SJSA1 (cell line): ENCODE measurements at regions not wholly inside any gene's neighbourhood (a gene's known extent, or its start where the extent isn't known, plus 50 kb on each side); places are given as distances from the start of the nearest gene placed in this dataset.
"Not testable (repeated sequence)": the region's sequence is repeated elsewhere in the genome, so short reads cannot be mapped to it uniquely, and the experiment has no call there.

Source experiments
- DNase-seq, 2 experiments: peaks; one replicate each; pipeline ENCODE4 v3.0.0-alpha.2; 2015 to 2020; ENCODE audit warnings: low spot score in 2 of 2, low read depth in 1 of 2
- H3K27ac ChIP-seq: fragments of 250-450 bp; sonication (Bioruptor Pico); 2 replicates; pipeline ENCODE4 v1.5.1; 2020; ENCODE audit warnings: mild to moderate bottlenecking, moderate library complexity
- H3K27me3 ChIP-seq: fragments of 250-450 bp; sonication (Bioruptor Pico); replicated peaks from 2 replicates; pipeline ENCODE4 v1.5.1; 2020; ENCODE audit warnings: mild to moderate bottlenecking, moderate library complexity
- H3K36me3 ChIP-seq: fragments of 250-450 bp; sonication (Bioruptor Pico); 2 replicates; pipeline ENCODE4 v1.5.1; 2020; ENCODE audit warnings: mild to moderate bottlenecking
- H3K4me1 ChIP-seq: fragments of 250-450 bp; sonication (Bioruptor Pico); replicated peaks from 2 replicates; pipeline ENCODE4 v1.6.1; 2021; ENCODE audit warnings: mild to moderate bottlenecking
- H3K4me3 ChIP-seq: fragments of 250-450 bp; sonication (Bioruptor Pico); 2 replicates; pipeline ENCODE4 v1.5.1; 2020; ENCODE audit warnings: mild to moderate bottlenecking
- H3K9me3 ChIP-seq: fragments of 250-450 bp; sonication (Bioruptor Pico); replicated peaks from 2 replicates; pipeline ENCODE4 v1.5.1; 2020; ENCODE audit warnings: mild to moderate bottlenecking

DNA sequence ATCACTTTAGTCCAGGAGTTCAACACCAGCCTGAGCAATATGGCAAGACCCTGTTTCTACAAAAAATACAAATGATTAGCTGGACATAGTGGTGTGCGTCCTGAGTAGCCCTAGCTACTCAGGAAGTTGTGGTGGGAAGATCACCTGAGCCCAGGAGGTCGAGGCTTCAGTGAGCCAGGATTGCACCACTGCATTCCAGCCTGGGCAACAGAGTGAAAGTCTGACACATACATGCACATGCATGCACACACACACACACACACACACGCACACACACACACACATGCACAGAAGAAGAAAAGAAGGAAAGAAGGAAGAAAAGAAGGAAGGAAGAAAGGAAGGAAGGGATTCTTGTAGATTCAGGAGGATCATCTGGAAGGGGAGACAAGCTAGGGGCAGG, 104.4 kb upstream of the USP25 start:
- Histone ChIP-seq H3K9me3 (no peaks in the 10 kb centered on the region), H3K4me1 (no peaks in the 10 kb centered on the region), H3K36me3 (no peaks in the 10 kb centered on the region), H3K4me3 (no peak overlapping the region), H3K27ac (no peak overlapping the region), H3K27me3 (no peaks in the 10 kb centered on the region)
- no peak for DNase-seq

DNA sequence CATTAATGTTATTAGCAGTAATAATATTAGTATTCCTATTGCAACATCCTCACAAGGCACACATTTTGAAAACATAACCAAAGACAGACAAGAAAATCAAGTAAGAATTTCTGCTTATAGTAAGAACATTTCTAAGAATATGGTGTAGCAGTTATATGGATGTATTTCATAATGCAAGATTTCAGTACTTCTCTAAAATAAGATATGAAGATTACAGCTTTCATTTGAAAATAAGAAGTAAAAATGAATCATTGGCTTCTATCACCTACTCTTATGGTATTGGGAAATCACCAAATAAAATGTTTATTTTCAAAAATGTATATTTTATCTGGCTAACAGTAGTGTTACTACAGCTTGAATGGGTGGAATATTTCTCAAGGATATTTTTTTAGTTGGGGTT, 103.8 kb upstream of the USP25 start:
- H3K4me1 ChIP-seq, result no peaks in the 10 kb centered on the region
- H3K27ac ChIP-seq, result no peak overlapping the region

DNA sequence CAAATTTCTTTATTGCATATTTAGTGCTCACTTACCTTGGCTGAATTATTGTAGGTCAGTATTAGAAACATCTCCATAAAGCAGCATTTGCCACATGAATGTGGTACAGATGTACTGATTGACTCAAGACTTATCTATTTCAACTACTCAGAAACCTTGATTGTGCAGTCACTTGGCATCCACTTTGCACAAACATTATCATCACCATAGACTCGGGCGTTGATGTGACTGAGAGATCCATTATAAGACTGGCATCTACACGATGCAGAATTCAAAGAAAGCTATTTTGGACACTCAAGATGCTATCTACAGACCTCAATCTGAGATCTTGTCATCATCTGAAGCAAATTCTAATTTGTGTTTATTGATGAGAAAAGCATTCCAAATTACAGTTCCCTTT, 102.8 kb upstream of the USP25 start:
- no peaks in the 10 kb centered on the region for H3K36me3 ChIP-seq
- DNase-seq, result no peak
- H3K9me3 ChIP-seq, result no peaks in the 10 kb centered on the region
- H3K27ac ChIP-seq, result no peak overlapping the region
- no peaks in the 10 kb centered on the region for H3K27me3 ChIP-seq
- no peaks in the 10 kb centered on the region for H3K4me1 ChIP-seq
- no peak overlapping the region for H3K4me3 ChIP-seq

More for the DNA sequence above, 103.8 kb upstream of the USP25 start:
- H3K36me3 ChIP-seq, result no peaks in the 10 kb centered on the region
- H3K9me3 ChIP-seq, result no peaks in the 10 kb centered on the region
- DNase-seq, result no peak
- H3K4me3 ChIP-seq, result no peak overlapping the region
- H3K27me3 ChIP-seq, result no peaks in the 10 kb centered on the region

GRCh38 chr21:15627823-15628222, 102.0 kb upstream of the USP25 start:
- DNase-seq, result no peak

GRCh38 chr21:15631342-15631741, 98.4 kb upstream of the USP25 start:
- Histone ChIP-seq H3K27ac (no peak overlapping the region), H3K36me3 (no peaks in the 10 kb centered on the region), H3K9me3 (no peaks in the 10 kb centered on the region), H3K4me1 (no peaks in the 10 kb centered on the region), H3K27me3 (no peaks in the 10 kb centered on the region), H3K4me3 (no peak overlapping the region)
- DNase-seq, result peak in 1 of 2 experiments; percentile 10

More at GRCh38 chr21:15627823-15628222, 102.0 kb upstream of the USP25 start:
- no peaks in the 10 kb centered on the region for H3K4me1 ChIP-seq
- H3K9me3 ChIP-seq, result no peaks in the 10 kb centered on the region
- H3K27me3 ChIP-seq, result no peaks in the 10 kb centered on the region
- no peaks in the 10 kb centered on the region for H3K36me3 ChIP-seq
- no peak overlapping the region for H3K4me3 ChIP-seq
- H3K27ac ChIP-seq, result no peak overlapping the region

- not testable (repeated sequence) for DNase-seq, H3K4me1 ChIP-seq, H3K27ac ChIP-seq, H3K9me3 ChIP-seq, H3K4me3 ChIP-seq, H3K27me3 ChIP-seq, H3K36me3 ChIP-seq
Measured at GRCh38 chr21:15634541-15634940, 95.2 kb upstream of the USP25 start.

DNA sequence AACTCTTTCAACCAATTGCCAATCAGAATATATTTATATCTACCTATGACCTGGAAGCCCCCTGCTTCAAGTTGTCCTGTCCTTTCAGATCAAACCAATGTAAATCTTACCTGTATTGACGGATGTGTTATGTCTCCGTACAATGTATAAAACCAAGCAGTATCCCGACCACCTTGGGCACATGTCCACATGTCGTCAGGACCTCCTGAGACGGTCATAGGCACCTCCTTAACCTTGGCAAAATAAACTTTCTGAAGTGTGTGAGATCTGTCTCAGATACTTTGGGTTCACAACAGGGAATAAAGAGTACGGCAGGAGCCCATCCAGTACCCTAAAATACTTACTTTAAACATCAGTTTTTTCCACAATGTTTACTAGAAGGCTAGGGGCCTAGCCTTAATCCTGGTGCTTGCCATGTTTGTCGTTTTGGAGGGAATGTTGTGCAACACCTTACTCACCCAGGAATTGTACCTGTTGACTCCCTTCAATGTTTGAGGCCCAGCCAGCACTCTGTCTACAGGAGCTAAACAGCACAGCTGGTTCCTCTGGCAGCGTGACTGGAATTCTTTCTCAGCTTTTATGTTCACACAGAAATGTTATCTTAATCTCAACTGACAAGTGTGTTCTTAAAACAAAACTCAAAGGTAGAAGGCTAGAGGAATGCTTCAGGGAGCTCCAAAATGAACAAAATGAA, 90.8 kb upstream of the USP25 start:
- H3K36me3 ChIP-seq, result no peaks in the 10 kb centered on the region
- no peaks in the 10 kb centered on the region for H3K9me3 ChIP-seq
- H3K27ac ChIP-seq, result no peak overlapping the region
- no peaks in the 10 kb centered on the region for H3K27me3 ChIP-seq
- H3K4me3 ChIP-seq, result no peak overlapping the region
- no peak for DNase-seq
- no peaks in the 10 kb centered on the region for H3K4me1 ChIP-seq

- not testable (repeated sequence) for H3K4me3 ChIP-seq, H3K27me3 ChIP-seq, H3K4me1 ChIP-seq, H3K36me3 ChIP-seq, DNase-seq, H3K9me3 ChIP-seq, H3K27ac ChIP-seq
Measured at GRCh38 chr21:15640113-15640512, 89.7 kb upstream of the USP25 start.

DNA sequence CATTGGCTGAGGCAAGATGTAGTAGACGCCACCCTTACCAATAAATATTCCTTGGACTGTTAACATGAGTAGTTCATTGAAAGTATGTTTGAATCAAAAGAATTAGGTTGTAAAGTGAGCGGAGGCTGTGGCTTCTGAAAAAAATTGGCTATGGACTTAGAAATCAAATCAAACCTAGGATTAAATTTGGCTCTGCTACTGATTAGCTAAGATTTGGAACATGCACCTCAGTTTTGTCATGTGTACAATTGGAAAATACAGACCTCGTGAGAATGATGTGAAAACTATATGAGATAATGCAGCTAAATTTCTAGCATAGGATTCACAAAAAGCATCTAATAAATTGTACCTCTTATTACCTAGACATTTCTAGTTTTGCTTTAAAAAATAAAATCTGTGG, 85.3 kb upstream of the USP25 start:
- H3K27me3 ChIP-seq, result no peaks in the 10 kb centered on the region
- H3K9me3 ChIP-seq, result no peaks in the 10 kb centered on the region
- DNase-seq, result no peak
- no peaks in the 10 kb centered on the region for H3K36me3 ChIP-seq
- H3K4me3 ChIP-seq, result no peak overlapping the region
- no peaks in the 10 kb centered on the region for H3K4me1 ChIP-seq
- H3K27ac ChIP-seq, result no peak overlapping the region

DNA sequence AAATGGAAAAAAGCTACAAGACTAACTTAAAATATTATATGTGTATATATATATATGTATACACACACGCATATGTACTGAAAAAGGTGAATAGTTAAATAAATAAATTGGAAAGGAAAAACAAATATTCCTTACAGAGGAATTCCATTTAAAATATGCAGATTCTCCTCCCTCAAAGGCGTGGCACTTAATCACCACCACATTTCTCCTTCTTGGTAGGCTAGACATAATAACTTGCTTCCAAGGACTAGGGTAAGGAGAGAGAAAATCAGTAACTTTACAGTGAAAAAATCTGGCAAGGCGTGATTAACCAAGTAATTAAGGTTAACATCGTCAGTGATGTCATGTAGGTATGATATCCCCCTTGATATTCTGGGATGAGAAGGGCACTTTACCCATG, 84.0 kb upstream of the USP25 start:
- no peak overlapping the region for H3K4me3 ChIP-seq
- no peaks in the 10 kb centered on the region for H3K4me1 ChIP-seq
- no peak overlapping the region for H3K27ac ChIP-seq
- H3K27me3 ChIP-seq, result no peaks in the 10 kb centered on the region
- H3K36me3 ChIP-seq, result no peaks in the 10 kb centered on the region
- H3K9me3 ChIP-seq, result no peaks in the 10 kb centered on the region
- DNase-seq, result no peak

DNA sequence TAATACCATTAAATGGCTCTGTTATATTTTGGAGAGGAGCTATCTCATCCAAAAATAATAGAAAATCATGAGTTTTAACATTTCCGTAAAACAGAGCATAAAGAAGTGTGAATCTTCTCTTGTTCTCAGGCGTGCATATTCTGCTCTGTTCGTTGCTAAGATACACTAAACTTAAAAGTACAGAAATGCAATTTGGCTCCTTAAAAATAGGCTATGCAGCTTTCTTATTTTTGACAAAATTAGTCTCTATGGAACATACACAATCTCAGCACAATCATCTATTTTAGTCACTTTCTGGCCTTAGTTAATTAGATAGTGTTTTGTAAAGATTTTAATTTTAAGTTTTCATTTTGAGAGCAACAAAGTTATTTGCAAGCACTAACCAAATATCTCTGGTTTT, 79.0 kb upstream of the USP25 start:
- Histone ChIP-seq H3K4me1 (no peaks in the 10 kb centered on the region), H3K4me3 (no peak overlapping the region), H3K27ac (no peak overlapping the region), H3K27me3 (no peaks in the 10 kb centered on the region), H3K9me3 (no peaks in the 10 kb centered on the region), H3K36me3 (no peaks in the 10 kb centered on the region)
- no peak for DNase-seq

DNA sequence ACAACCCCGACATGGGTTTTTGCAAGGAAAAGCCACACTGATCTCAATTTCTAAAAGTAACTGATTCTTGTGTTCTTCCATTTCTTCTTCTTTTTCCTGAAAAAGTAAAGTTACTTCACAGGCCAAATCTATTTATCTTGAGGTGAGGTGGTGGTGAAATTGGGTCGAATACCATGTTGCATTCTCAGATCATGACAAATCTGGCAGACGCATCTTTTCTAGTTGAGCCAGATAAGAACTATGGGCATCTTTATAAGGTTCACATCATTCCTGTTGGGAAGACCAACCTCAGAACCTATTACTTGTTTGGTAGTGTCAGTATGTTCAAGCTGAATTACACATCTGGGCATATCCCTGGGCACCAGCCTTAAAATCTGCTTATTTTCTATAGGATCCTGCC, 78.6 kb upstream of the USP25 start:
- no peaks in the 10 kb centered on the region for H3K9me3 ChIP-seq
- no peak overlapping the region for H3K27ac ChIP-seq
- H3K36me3 ChIP-seq, result no peaks in the 10 kb centered on the region
- no peaks in the 10 kb centered on the region for H3K4me1 ChIP-seq
- no peak overlapping the region for H3K4me3 ChIP-seq
- no peak for DNase-seq
- H3K27me3 ChIP-seq, result no peaks in the 10 kb centered on the region

GRCh38 chr21:15653710-15654109, 76.1 kb upstream of the USP25 start:
- no peak overlapping the region for H3K27ac ChIP-seq
- no peaks in the 10 kb centered on the region for H3K36me3 ChIP-seq
- no peaks in the 10 kb centered on the region for H3K9me3 ChIP-seq
- H3K4me3 ChIP-seq, result no peak overlapping the region
- no peak for DNase-seq
- H3K4me1 ChIP-seq, result no peaks in the 10 kb centered on the region
- no peaks in the 10 kb centered on the region for H3K27me3 ChIP-seq

DNA sequence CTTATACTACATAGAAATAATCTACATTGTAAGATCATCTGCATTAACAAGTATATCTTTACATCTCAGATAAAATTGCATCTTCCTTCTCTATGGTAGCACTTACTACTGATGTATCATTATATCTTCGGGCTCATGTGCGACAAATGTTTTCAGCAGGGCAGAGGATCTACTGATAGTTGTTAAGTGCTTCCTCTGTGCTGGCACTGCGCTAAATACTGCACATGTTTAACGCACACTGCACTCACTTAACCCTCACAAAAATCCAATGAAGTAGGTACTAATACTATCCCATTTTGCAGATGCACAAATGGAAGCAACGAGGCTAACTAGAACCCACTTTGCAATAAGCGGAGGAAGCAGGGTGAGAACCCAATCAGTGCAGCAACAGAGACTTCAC, 75.6 kb upstream of the USP25 start:
- Histone ChIP-seq H3K4me1 (no peaks in the 10 kb centered on the region), H3K36me3 (no peaks in the 10 kb centered on the region), H3K9me3 (no peaks in the 10 kb centered on the region), H3K4me3 (no peak overlapping the region), H3K27ac (no peak overlapping the region), H3K27me3 (no peaks in the 10 kb centered on the region)
- no peak for DNase-seq

GRCh38 chr21:15659753-15660422, 69.9 kb upstream of the USP25 start:
- DNase-seq, result no peak
- Histone ChIP-seq H3K27ac (no peak overlapping the region), H3K27me3 (no peaks in the 10 kb centered on the region), H3K36me3 (no peaks in the 10 kb centered on the region), H3K4me3 (no peak overlapping the region), H3K9me3 (no peaks in the 10 kb centered on the region), H3K4me1 (no peaks in the 10 kb centered on the region)
